HepG2 (cell line): ENCODE measurements at regions not wholly inside any gene's neighbourhood (a gene's known extent, or its start where the extent isn't known, plus 50 kb on each side); places are given as distances from the start of the nearest gene placed in this dataset.

Experiments used
- CEBPB ChIP-seq: IDR thresholded peaks from 2 replicates; pipeline ENCODE4 v1.6.1; 2011; ENCODE audit warnings: low read depth, low read length, improper control_type of control experiment, borderline replicate concordance
- FOSL1 ChIP-seq: sonication (generic); formaldehyde crosslinking; IDR thresholded peaks from 2 replicates; pipeline ENCODE4 v1.9.0; 2021; ENCODE audit warnings: missing genetic modification reagents, borderline replicate concordance
- FOXJ3 ChIP-seq: sonication (generic); formaldehyde crosslinking; IDR thresholded peaks from 2 replicates; pipeline ENCODE4 v1.4.0; 2020; ENCODE audit warnings: missing genetic modification reagents, mild to moderate bottlenecking, borderline replicate concordance
- NFE2L2 ChIP-seq: fragments of 150-350 bp; IDR thresholded peaks from 2 replicates; pipeline ENCODE4 v1.6.1; 2014; ENCODE audit warnings: low read length
- NFRKB ChIP-seq: fragments of 450-650 bp; IDR thresholded peaks from 2 replicates; pipeline ENCODE4 v1.6.1; 2017
- PCBP1 ChIP-seq: fragments of 200-400 bp; formaldehyde crosslinking; IDR thresholded peaks from 2 replicates; pipeline ENCODE4 v1.6.1; 2017; ENCODE audit warnings: mild to moderate bottlenecking, low read depth, low read length, borderline replicate concordance
- TF ChIP-seq, protein P1 (sequence below): sonication (generic); formaldehyde crosslinking; IDR thresholded peaks from 2 replicates; pipeline ENCODE4 v1.5.0; 2020; ENCODE audit warnings: mild to moderate bottlenecking, missing genetic modification reagents, moderate library complexity
- TF ChIP-seq, protein P2 (sequence below): sonication (generic); formaldehyde crosslinking; IDR thresholded peaks from 2 replicates; pipeline ENCODE4 v1.5.0; 2020; ENCODE audit warnings: mild to moderate bottlenecking, missing genetic modification reagents, borderline replicate concordance
- TF ChIP-seq, protein P3 (sequence below): sonication (generic); formaldehyde crosslinking; IDR thresholded peaks from 2 replicates; pipeline ENCODE4 v1.5.0; 2020; ENCODE audit warnings: missing genetic modification reagents
- TF ChIP-seq, protein P4 (sequence below): sonication (generic); formaldehyde crosslinking; conservative IDR thresholded peaks from 2 replicates; pipeline ENCODE4 v1.4.0; 2020; ENCODE audit warnings: missing genetic modification reagents
- TF ChIP-seq, protein P5 (sequence below): sonication (generic); formaldehyde crosslinking; IDR thresholded peaks from 2 replicates; pipeline ENCODE4 v1.8.0; 2022; ENCODE audit warnings: low read depth, missing genetic modification reagents

DNA sequence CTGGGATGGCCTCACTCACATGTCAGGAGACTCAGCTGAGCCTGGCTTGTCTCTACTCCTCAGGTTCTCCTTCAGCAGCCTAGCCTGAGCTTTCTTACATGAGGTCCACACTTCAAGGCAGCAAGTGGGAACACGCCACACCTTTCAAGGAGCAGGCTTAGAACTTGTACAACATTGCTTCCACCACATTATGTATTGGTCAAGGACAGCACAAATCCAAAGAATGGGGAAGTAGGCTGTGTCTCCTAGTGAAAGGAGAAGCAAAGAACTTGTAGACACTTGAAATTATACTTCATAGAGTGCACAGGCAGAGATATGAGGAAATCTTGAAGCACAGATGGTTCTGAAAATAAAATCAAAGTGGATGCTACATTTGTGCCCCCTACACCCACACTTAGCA lies 120.9 kb upstream of the NOCT start:
- TF ChIP-seq, protein P1, sequence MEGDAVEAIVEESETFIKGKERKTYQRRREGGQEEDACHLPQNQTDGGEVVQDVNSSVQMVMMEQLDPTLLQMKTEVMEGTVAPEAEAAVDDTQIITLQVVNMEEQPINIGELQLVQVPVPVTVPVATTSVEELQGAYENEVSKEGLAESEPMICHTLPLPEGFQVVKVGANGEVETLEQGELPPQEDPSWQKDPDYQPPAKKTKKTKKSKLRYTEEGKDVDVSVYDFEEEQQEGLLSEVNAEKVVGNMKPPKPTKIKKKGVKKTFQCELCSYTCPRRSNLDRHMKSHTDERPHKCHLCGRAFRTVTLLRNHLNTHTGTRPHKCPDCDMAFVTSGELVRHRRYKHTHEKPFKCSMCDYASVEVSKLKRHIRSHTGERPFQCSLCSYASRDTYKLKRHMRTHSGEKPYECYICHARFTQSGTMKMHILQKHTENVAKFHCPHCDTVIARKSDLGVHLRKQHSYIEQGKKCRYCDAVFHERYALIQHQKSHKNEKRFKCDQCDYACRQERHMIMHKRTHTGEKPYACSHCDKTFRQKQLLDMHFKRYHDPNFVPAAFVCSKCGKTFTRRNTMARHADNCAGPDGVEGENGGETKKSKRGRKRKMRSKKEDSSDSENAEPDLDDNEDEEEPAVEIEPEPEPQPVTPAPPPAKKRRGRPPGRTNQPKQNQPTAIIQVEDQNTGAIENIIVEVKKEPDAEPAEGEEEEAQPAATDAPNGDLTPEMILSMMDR (CRISPR knock-in tag) = no peak
- TF ChIP-seq FOXJ3 = no peak
- TF ChIP-seq, protein P2, sequence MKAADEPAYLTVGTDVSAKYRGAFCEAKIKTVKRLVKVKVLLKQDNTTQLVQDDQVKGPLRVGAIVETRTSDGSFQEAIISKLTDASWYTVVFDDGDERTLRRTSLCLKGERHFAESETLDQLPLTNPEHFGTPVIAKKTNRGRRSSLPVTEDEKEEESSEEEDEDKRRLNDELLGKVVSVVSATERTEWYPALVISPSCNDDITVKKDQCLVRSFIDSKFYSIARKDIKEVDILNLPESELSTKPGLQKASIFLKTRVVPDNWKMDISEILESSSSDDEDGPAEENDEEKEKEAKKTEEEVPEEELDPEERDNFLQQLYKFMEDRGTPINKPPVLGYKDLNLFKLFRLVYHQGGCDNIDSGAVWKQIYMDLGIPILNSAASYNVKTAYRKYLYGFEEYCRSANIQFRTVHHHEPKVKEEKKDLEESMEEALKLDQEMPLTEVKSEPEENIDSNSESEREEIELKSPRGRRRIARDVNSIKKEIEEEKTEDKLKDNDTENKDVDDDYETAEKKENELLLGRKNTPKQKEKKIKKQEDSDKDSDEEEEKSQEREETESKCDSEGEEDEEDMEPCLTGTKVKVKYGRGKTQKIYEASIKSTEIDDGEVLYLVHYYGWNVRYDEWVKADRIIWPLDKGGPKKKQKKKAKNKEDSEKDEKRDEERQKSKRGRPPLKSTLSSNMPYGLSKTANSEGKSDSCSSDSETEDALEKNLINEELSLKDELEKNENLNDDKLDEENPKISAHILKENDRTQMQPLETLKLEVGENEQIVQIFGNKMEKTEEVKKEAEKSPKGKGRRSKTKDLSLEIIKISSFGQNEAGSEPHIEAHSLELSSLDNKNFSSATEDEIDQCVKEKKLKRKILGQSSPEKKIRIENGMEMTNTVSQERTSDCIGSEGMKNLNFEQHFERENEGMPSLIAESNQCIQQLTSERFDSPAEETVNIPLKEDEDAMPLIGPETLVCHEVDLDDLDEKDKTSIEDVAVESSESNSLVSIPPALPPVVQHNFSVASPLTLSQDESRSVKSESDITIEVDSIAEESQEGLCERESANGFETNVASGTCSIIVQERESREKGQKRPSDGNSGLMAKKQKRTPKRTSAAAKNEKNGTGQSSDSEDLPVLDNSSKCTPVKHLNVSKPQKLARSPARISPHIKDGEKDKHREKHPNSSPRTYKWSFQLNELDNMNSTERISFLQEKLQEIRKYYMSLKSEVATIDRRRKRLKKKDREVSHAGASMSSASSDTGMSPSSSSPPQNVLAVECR (CRISPR knock-in tag) = no peak
- TF ChIP-seq, protein P3, sequence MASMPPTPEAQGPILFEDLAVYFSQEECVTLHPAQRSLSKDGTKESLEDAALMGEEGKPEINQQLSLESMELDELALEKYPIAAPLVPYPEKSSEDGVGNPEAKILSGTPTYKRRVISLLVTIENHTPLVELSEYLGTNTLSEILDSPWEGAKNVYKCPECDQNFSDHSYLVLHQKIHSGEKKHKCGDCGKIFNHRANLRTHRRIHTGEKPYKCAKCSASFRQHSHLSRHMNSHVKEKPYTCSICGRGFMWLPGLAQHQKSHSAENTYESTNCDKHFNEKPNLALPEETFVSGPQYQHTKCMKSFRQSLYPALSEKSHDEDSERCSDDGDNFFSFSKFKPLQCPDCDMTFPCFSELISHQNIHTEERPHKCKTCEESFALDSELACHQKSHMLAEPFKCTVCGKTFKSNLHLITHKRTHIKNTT (CRISPR knock-in tag) = no peak
- no peak for TF ChIP-seq FOSL1 (CRISPR knock-in tag)
- TF ChIP-seq NFRKB = no peak
- TF ChIP-seq PCBP1 = no peak
- TF ChIP-seq, protein P4, sequence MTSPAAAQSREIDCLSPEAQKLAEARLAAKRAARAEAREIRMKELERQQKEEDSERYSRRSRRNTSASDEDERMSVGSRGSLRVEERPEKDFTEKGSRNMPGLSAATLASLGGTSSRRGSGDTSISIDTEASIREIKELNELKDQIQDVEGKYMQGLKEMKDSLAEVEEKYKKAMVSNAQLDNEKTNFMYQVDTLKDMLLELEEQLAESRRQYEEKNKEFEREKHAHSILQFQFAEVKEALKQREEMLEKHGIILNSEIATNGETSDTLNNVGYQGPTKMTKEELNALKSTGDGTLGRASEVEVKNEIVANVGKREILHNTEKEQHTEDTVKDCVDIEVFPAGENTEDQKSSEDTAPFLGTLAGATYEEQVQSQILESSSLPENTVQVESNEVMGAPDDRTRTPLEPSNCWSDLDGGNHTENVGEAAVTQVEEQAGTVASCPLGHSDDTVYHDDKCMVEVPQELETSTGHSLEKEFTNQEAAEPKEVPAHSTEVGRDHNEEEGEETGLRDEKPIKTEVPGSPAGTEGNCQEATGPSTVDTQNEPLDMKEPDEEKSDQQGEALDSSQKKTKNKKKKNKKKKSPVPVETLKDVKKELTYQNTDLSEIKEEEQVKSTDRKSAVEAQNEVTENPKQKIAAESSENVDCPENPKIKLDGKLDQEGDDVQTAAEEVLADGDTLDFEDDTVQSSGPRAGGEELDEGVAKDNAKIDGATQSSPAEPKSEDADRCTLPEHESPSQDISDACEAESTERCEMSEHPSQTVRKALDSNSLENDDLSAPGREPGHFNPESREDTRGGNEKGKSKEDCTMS (CRISPR knock-in tag) = no peak
- TF ChIP-seq, protein P5, sequence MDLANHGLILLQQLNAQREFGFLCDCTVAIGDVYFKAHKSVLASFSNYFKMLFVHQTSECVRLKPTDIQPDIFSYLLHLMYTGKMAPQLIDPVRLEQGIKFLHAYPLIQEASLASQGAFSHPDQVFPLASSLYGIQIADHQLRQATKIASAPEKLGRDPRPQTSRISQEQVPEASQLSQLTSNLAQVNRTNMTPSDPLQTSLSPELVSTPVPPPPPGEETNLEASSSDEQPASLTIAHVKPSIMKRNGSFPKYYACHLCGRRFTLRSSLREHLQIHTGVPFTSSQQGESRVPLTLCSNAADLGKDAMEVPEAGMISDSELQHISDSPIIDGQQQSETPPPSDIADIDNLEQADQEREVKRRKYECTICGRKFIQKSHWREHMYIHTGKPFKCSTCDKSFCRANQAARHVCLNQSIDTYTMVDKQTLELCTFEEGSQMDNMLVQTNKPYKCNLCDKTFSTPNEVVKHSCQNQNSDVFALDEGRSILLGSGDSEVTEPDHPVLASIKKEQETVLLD (CRISPR knock-in tag) = no peak
- TF ChIP-seq CEBPB = no peak
- no peak for TF ChIP-seq NFE2L2
